ENCODE measurements at regions not wholly inside any gene's neighbourhood (a gene's known extent, or its start where the extent isn't known, plus 50 kb on each side); places are given as distances from the start of the nearest gene placed in this dataset.

DNA sequence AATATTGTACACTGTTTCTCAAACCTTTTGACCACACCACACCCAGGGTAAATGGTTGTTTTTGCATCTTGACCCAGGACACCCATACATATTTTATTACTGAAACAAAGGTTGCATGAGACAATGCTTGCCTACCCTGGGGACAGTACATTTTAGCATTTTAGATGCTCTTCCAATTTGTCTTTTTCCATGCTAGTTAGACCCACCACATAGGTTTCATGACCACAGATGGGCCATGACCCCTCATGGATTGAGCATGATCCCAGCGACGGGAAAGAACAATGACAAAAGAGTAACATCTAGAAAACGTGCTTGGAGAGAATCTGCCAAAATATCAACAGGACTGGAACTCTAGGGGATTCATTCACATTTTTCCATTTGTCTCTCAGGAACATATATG, 161.0 kb upstream of the PFN2 start:
- H3K9me2 ChIP-seq (replicated peaks; ENCODE audit: insufficient read depth, low read length) = no peaks in the 10 kb centered on the region
- no peaks in the 10 kb centered on the region for H4K20me1 ChIP-seq (ENCODE audit: insufficient read depth, low read length)
- TF ChIP-seq EZH2 (optimal IDR thresholded peaks at IDR 0.05; ENCODE audit: low read depth, low read length) (no peak), EZH2phosphoT487 (IDR thresholded peaks at IDR 0.05; ENCODE audit: low read length) (no peak)
- TF ChIP-seq, protein P1, sequence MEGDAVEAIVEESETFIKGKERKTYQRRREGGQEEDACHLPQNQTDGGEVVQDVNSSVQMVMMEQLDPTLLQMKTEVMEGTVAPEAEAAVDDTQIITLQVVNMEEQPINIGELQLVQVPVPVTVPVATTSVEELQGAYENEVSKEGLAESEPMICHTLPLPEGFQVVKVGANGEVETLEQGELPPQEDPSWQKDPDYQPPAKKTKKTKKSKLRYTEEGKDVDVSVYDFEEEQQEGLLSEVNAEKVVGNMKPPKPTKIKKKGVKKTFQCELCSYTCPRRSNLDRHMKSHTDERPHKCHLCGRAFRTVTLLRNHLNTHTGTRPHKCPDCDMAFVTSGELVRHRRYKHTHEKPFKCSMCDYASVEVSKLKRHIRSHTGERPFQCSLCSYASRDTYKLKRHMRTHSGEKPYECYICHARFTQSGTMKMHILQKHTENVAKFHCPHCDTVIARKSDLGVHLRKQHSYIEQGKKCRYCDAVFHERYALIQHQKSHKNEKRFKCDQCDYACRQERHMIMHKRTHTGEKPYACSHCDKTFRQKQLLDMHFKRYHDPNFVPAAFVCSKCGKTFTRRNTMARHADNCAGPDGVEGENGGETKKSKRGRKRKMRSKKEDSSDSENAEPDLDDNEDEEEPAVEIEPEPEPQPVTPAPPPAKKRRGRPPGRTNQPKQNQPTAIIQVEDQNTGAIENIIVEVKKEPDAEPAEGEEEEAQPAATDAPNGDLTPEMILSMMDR (IDR thresholded peaks at IDR 0.05; ENCODE audit: low read length) = no peak
- H3K4me1 ChIP-seq (ENCODE audit: low read length) = no peaks in the 10 kb centered on the region
- no peaks in the 10 kb centered on the region for H3F3A ChIP-seq (ENCODE audit: insufficient read depth, low read length)
- H3K4me2 ChIP-seq (ENCODE audit: low read depth, low read length) = no peak overlapping the region
- no peak overlapping the region for H2AFZ ChIP-seq (ENCODE audit: low read length)
- no peak overlapping the region for H3K9ac ChIP-seq (ENCODE audit: low read length)
- H3K27ac ChIP-seq (ENCODE audit: low read length) = no peak overlapping the region
- H3K79me2 ChIP-seq (ENCODE audit: low read length) = no peaks in the 10 kb centered on the region
- H3K36me3 ChIP-seq (replicated peaks; ENCODE audit: insufficient read depth, low read length) = no peaks in the 10 kb centered on the region
- DNase-seq = no peak
- no peaks in the 10 kb centered on the region for H3K9me3 ChIP-seq (replicated peaks; ENCODE audit: insufficient read depth, low read length)
- no peak overlapping the region for H3K4me3 ChIP-seq (ENCODE audit: low read length)
- H3K27me3 ChIP-seq (replicated peaks; ENCODE audit: insufficient read depth, low read length) = no peaks in the 10 kb centered on the region

DNA sequence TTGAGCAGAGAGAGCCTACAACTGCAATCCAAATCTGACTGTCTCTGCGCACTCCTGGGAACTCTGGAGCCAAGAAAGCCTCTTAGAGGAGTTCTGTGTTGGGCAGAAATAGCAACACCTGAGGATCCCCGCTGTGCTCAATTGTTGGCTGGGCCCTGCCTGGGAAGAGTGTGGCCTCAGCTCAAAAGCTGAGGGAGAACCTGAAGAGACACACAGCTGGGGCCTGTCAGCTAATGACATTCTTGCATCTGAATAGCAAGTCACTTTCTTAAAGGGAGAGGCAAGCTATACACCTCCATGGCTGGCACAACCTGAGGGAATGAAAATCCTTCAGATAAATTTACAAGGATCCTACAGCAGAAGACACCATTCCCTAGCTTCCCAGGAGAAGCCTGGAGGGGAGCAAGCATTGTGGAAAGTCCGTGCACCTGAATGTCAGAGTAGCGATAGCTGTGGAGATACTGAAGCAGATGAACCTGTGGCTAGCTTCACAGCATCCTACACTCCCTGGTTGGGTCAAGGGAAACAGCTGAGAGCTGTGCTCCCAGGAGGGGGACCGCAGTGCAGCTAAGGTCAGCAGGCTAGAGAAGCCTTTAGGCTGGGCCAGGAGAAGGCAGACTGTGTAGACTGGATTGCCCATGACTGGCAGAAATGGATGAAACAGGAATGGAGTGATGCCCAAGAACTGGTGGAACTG, 159.9 kb upstream of the PFN2 start:
- no peak overlapping the region for H3K4me2 ChIP-seq (ENCODE audit: low read depth, low read length)
- H4K20me1 ChIP-seq (ENCODE audit: insufficient read depth, low read length) = no peaks in the 10 kb centered on the region
- H3K4me1 ChIP-seq (ENCODE audit: low read length) = no peaks in the 10 kb centered on the region
- no peaks in the 10 kb centered on the region for H3K9me3 ChIP-seq (replicated peaks; ENCODE audit: insufficient read depth, low read length)
- no peaks in the 10 kb centered on the region for H3K36me3 ChIP-seq (replicated peaks; ENCODE audit: insufficient read depth, low read length)
- H3K27me3 ChIP-seq (replicated peaks; ENCODE audit: insufficient read depth, low read length) = no peaks in the 10 kb centered on the region
- no peak overlapping the region for H2AFZ ChIP-seq (ENCODE audit: low read length)
- no peak for DNase-seq
- TF ChIP-seq, protein P1 (IDR thresholded peaks at IDR 0.05; ENCODE audit: low read length) = no peak
- TF ChIP-seq EZH2 (optimal IDR thresholded peaks at IDR 0.05; ENCODE audit: low read depth, low read length) (no peak), EZH2phosphoT487 (IDR thresholded peaks at IDR 0.05; ENCODE audit: low read length) (no peak)
- H3K79me2 ChIP-seq (ENCODE audit: low read length) = no peaks in the 10 kb centered on the region
- no peaks in the 10 kb centered on the region for H3F3A ChIP-seq (ENCODE audit: insufficient read depth, low read length)
- H3K4me3 ChIP-seq (ENCODE audit: low read length) = no peak overlapping the region
- H3K9ac ChIP-seq (ENCODE audit: low read length) = no peak overlapping the region
- H3K27ac ChIP-seq (ENCODE audit: low read length) = no peak overlapping the region
- no peaks in the 10 kb centered on the region for H3K9me2 ChIP-seq (replicated peaks; ENCODE audit: insufficient read depth, low read length)

DNA sequence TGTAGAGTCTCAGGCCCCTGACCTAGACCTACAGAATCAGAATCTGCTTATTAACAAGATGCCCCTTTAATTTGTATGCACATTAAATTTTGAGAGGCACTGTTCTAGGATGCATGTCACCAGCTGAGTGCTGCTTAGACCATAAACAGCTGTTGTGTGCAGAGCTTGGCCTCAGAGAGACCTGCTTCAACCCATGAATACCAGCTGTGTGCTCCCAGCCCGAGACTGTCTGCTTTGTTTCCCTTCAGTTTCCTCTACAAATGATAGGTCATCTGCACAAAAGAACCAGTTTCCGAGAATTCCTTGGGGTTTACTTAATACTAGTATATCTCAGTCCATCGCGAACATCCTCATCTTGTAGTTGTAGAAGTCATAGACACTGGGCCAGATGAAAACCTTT, 158.5 kb upstream of the PFN2 start:
- H3K36me3 ChIP-seq (replicated peaks; ENCODE audit: insufficient read depth, low read length) = no peaks in the 10 kb centered on the region
- no peaks in the 10 kb centered on the region for H3F3A ChIP-seq (ENCODE audit: insufficient read depth, low read length)
- peaks cover 4% of the 10 kb centered on the region for H3K4me1 ChIP-seq (ENCODE audit: low read length)
- no peak overlapping the region for H3K9ac ChIP-seq (ENCODE audit: low read length)
- no peak overlapping the region for H3K4me3 ChIP-seq (ENCODE audit: low read length)
- no peaks in the 10 kb centered on the region for H3K27me3 ChIP-seq (replicated peaks; ENCODE audit: insufficient read depth, low read length)
- H3K4me2 ChIP-seq (ENCODE audit: low read depth, low read length) = no peak overlapping the region
- H2AFZ ChIP-seq (ENCODE audit: low read length) = no peak overlapping the region
- H3K79me2 ChIP-seq (ENCODE audit: low read length) = no peaks in the 10 kb centered on the region
- H3K27ac ChIP-seq (ENCODE audit: low read length) = no peak overlapping the region
- H3K9me3 ChIP-seq (replicated peaks; ENCODE audit: insufficient read depth, low read length) = no peaks in the 10 kb centered on the region
- H3K9me2 ChIP-seq (replicated peaks; ENCODE audit: insufficient read depth, low read length) = no peaks in the 10 kb centered on the region
- no peak for DNase-seq
- TF ChIP-seq EZH2phosphoT487 (IDR thresholded peaks at IDR 0.05; ENCODE audit: low read length) = no peak
- TF ChIP-seq EZH2 (optimal IDR thresholded peaks at IDR 0.05; ENCODE audit: low read depth, low read length) = no peak
- TF ChIP-seq, protein P1 (IDR thresholded peaks at IDR 0.05; ENCODE audit: low read length) = no peak
- H4K20me1 ChIP-seq (ENCODE audit: insufficient read depth, low read length) = no peaks in the 10 kb centered on the region
